ENCODE measurements at regions not wholly inside any gene's neighbourhood (a gene's known extent, or its start where the extent isn't known, plus 50 kb on each side); places are given as distances from the start of the nearest gene placed in this dataset.
A peak's percentile ranks its signal among the peaks of the same experiment; 100 is the strongest.
"Not testable (repeated sequence)": the region's sequence is repeated elsewhere in the genome, so short reads cannot be mapped to it uniquely, and the experiment has no call there.

DNA sequence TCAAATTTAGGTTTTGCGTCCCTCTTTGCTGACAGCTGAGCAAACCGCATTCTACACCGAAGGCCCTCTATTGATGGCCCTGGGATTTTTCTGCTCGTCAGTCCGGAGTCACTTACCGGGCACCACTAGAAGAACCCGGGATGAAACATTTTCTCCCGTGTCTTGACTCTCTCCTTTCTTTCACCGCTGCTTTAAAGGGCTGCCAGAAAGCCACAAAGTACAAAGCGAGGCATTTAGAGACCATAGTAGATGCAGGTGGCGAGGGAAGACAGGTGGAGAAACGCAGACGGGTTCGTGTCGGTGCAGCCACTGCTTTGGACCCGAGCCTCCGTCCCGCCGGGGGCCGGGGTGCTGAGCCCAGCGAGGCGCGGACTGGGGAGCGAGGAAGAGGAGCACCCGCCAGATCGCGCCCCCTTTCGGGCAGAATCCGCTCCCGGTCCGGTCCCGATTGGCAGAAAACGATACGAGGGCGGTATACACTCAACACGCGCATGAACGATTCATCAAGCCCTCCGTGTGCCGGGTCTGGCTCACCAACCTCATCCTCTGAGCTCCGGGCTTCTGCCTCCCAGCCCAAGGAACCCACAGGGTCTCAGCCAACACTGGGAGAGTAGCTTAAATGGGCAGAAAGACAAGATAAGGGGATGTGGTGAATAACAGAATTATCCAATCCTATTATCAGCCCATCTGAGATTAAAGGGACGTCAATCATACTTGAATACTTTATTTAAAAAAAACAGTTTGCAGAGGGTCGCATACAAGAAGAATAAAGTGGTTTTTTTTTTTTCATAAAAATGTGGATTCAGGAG lies 84.9 kb downstream of the TRIM27 start:
- DNase-seq (ENCODE audit: low read depth in 2 of 2) = peak; percentile 44 to 53

DNA sequence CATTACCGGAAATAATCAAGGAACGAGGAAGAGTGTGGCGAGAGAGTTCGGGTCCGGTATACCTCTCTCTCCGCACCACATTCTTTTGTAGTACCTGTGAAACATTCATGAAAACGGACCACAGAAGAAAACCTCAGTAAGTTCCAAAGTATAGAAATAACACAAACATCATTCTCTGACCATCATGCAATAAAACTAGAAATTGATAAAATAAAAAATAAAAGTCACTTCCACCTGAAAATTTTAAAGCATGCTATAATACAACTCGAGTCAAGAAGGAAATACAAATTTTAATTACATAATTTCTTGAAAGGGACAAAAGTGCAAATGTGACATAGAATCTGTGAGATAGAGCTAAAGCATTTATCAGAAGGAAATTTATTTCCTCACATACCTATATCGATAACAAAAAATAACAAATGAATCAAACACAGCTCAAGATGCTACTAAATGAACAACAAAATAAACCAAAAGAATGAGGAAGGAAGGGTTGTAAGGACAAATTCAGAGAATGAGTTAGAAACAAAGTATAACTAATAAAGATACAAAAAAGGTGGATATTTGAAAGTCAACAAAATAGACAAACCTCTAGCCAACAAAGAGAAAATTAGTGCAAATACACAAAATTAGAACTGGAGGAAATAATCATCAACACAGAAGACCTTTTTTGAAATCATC lies 84.2 kb downstream of the TRIM27 start:
- no peak for DNase-seq (ENCODE audit: low read depth in 2 of 2)

DNA sequence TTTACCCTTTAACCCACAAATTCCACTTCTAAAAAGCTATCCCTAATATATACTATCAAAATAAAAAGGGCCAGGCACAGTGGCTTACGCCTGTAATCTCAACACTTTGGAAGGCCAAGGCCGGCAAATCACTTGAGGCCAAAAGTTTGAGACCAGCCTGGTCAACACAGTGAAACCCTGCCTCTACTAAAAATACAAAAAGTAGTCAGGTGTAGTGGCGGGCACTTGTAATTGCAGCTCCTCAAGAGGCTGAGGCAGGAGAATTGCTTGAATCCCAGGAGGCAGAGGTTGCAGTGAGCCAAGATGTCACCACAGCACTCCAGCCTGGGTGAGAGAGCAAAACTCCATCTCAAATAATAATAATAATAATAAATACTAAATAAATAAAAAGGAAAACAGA lies 82.5 kb downstream of the TRIM27 start:
- DNase-seq (ENCODE audit: low read depth in 2 of 2) = no peak

DNA sequence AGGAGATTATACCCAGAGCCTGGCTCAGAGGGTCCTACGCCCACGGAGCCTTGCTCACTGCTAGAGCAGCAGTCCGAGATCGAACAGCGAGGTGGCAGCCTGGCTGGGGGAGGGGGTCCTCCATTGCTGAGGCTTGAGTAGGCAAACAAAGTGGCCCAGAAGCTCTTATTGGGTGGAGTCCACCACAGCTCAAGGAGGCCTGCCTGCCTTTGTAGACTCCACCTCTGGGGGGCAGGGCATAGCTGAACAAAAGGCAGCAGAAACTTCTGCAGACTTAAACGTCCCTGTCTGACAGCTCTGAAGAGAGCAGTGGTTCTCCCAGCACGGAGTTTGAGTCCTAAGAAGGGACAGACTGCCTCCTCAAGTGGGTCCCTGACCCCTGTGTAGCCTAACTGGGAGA lies 75.0 kb downstream of the TRIM27 start:
- not testable (repeated sequence) for DNase-seq (ENCODE audit: low read depth in 2 of 2)

All from fibroblast of skin of left biceps (primary cell).